ENCODE measurements at regions not wholly inside any gene's neighbourhood (a gene's known extent, or its start where the extent isn't known, plus 50 kb on each side); places are given as distances from the start of the nearest gene placed in this dataset.
"Not testable (repeated sequence)": the region's sequence is repeated elsewhere in the genome, so short reads cannot be mapped to it uniquely, and the experiment has no call there.

GRCh38 chr3:13245615-13245978 is 172.4 kb upstream of the IQSEC1 start:
- no peak for DNase-seq

GRCh38 chr3:13243586-13243985 is 170.4 kb upstream of the IQSEC1 start:
- no peak for DNase-seq

- no peak for DNase-seq
Measured at GRCh38 chr3:13242364-13242737, 169.1 kb upstream of the IQSEC1 start.

- DNase-seq: no peak
Measured at GRCh38 chr3:13241621-13242363, 168.6 kb upstream of the IQSEC1 start.

GRCh38 chr3:13240928-13241618 is 167.8 kb upstream of the IQSEC1 start:
- no peak for DNase-seq

GRCh38 chr3:13239467-13239760 is 166.2 kb upstream of the IQSEC1 start:
- DNase-seq: no peak

- no peak for DNase-seq
Measured at GRCh38 chr3:13238687-13239466, 165.6 kb upstream of the IQSEC1 start.

- no peak for DNase-seq
Measured at GRCh38 chr3:13237776-13238490, 164.7 kb upstream of the IQSEC1 start.

- no peak for DNase-seq
Measured at GRCh38 chr3:13236557-13237173, 163.4 kb upstream of the IQSEC1 start.

- no peak for DNase-seq
Measured at GRCh38 chr3:13235897-13236296, 162.7 kb upstream of the IQSEC1 start.

GRCh38 chr3:13235079-13235478 is 161.8 kb upstream of the IQSEC1 start:
- DNase-seq: no peak

- DNase-seq: no peak
Measured at GRCh38 chr3:13234666-13235065, 161.4 kb upstream of the IQSEC1 start.

- no peak for DNase-seq
Measured at GRCh38 chr3:13233487-13234485, 160.6 kb upstream of the IQSEC1 start.

- DNase-seq: no peak
Measured at GRCh38 chr3:13231781-13232666, 158.8 kb upstream of the IQSEC1 start.

- DNase-seq: no peak
Measured at GRCh38 chr3:13229273-13229949, 156.2 kb upstream of the IQSEC1 start.

GRCh38 chr3:13228584-13228983 is 155.4 kb upstream of the IQSEC1 start:
- no peak for DNase-seq

- not testable (repeated sequence) for DNase-seq
Measured at GRCh38 chr3:13228169-13228568, 154.9 kb upstream of the IQSEC1 start.

GRCh38 chr3:13227315-13228165 is 154.3 kb upstream of the IQSEC1 start:
- DNase-seq: no peak

GRCh38 chr3:13224967-13225366 is 151.7 kb upstream of the IQSEC1 start:
- no peak for DNase-seq

Measured in retina (tissue), 1 donor.